SU-DHL-6 (cell line): ENCODE measurements at regions not wholly inside any gene's neighbourhood (a gene's known extent, or its start where the extent isn't known, plus 50 kb on each side); places are given as distances from the start of the nearest gene placed in this dataset.

Experiments used
- EZH2phosphoT487 ChIP-seq: fragments of 200-600 bp; sonication (generic), shearing (Covaris generic); conservative IDR thresholded peaks from 2 replicates; pipeline ENCODE4 v1.6.1; 2018; ENCODE audit warnings: mild to moderate bottlenecking, antibody characterized with exemption, low read length, moderate library complexity, mixed read lengths
- TF ChIP-seq, protein P1 (sequence below): fragments of 200-600 bp; sonication (generic); IDR thresholded peaks from one replicate; pipeline ENCODE4 v1.5.1; 2017; ENCODE audit warnings: antibody characterized with exemption, mild to moderate bottlenecking, low read length, moderate library complexity; ENCODE audit not compliant: insufficient read depth, poor library complexity, severe bottlenecking

DNA sequence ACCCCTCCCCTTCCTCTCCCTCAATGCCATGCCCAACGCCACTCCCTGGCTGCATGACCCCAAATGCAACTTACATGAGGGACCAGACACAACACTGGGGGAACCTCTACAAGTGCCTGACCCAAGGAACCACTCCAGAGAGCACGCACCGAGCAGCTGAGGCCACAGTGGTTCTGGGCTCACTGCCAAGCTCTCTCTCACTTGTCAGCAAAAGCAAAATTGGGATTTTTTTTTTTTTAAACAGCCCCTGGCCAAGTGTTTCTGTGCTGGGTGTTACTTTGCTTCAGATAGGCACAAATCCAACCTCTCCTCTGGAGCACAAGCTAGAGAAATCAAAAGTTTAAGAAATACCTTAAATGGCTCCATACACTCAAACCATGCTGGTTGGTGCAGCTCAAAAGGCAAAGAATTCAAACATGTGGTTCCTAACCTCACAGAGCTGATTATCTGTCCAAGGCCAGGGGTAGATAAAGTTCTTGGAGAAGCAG, 363.0 kb downstream of the SETD4 start:
- TF ChIP-seq, protein P1, sequence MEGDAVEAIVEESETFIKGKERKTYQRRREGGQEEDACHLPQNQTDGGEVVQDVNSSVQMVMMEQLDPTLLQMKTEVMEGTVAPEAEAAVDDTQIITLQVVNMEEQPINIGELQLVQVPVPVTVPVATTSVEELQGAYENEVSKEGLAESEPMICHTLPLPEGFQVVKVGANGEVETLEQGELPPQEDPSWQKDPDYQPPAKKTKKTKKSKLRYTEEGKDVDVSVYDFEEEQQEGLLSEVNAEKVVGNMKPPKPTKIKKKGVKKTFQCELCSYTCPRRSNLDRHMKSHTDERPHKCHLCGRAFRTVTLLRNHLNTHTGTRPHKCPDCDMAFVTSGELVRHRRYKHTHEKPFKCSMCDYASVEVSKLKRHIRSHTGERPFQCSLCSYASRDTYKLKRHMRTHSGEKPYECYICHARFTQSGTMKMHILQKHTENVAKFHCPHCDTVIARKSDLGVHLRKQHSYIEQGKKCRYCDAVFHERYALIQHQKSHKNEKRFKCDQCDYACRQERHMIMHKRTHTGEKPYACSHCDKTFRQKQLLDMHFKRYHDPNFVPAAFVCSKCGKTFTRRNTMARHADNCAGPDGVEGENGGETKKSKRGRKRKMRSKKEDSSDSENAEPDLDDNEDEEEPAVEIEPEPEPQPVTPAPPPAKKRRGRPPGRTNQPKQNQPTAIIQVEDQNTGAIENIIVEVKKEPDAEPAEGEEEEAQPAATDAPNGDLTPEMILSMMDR, result no peak
- TF ChIP-seq EZH2phosphoT487, result no peak
